HL-60/S4 treated with phorbol 12-myristate 13-acetate at 8.2 ng/mL for 4 days and 3 days (cell line): ENCODE measurements at regions not wholly inside any gene's neighbourhood (a gene's known extent, or its start where the extent isn't known, plus 50 kb on each side); places are given as distances from the start of the nearest gene placed in this dataset.
"Not testable (repeated sequence)": the region's sequence is repeated elsewhere in the genome, so short reads cannot be mapped to it uniquely, and the experiment has no call there.

Experiments used
- in situ Hi-C: fragments of 300-500 bp; cut with MboI; formaldehyde crosslinking; loops from 2 replicates; pipeline ENCODE4 v1.15.0; 2022; ENCODE audit warnings: low sequenced_read_pairs

- in situ Hi-C loops = no loop called here
These were observed 139.8 kb upstream of the UBE2E3 start for GRCh38 chr2:180840641-180841040.

GRCh38 chr2:180829836-180830235 lies 150.6 kb upstream of the UBE2E3 start:
- in situ Hi-C loops = no loop called here

GRCh38 chr2:180829261-180829660 lies 151.1 kb upstream of the UBE2E3 start:
- in situ Hi-C loops = no loop called here

GRCh38 chr2:180828756-180829155 lies 151.6 kb upstream of the UBE2E3 start:
- in situ Hi-C loops = no loop called here

- in situ Hi-C loops = no loop called here
These were observed 156.8 kb upstream of the UBE2E3 start for GRCh38 chr2:180823546-180824141.

GRCh38 chr2:180819106-180819505 lies 161.3 kb upstream of the UBE2E3 start:
- in situ Hi-C loops = no loop called here

GRCh38 chr2:180818700-180819099 lies 161.7 kb upstream of the UBE2E3 start:
- in situ Hi-C loops = not testable (repeated sequence)

GRCh38 chr2:180799141-180799540 lies 181.3 kb upstream of the UBE2E3 start:
- in situ Hi-C loops = no loop called here

- in situ Hi-C loops = no loop called here
These were observed 189.5 kb upstream of the UBE2E3 start for GRCh38 chr2:180790891-180791290.

- in situ Hi-C loops = no loop called here
These were observed 193.1 kb upstream of the UBE2E3 start for GRCh38 chr2:180787330-180787729.

GRCh38 chr2:180781276-180781675 lies 199.1 kb upstream of the UBE2E3 start:
- in situ Hi-C loops = no loop called here

- in situ Hi-C loops = no loop called here
These were observed 202.1 kb upstream of the UBE2E3 start for GRCh38 chr2:180778291-180778690.

- in situ Hi-C loops = no loop called here
These were observed 203.5 kb upstream of the UBE2E3 start for GRCh38 chr2:180776921-180777320.

- in situ Hi-C loops = no loop called here
These were observed 204.7 kb upstream of the UBE2E3 start for GRCh38 chr2:180775711-180776110.

- in situ Hi-C loops = not testable (repeated sequence)
These were observed 215.1 kb upstream of the UBE2E3 start for GRCh38 chr2:180765316-180765715.

GRCh38 chr2:180763263-180763989 lies 217.0 kb upstream of the UBE2E3 start:
- in situ Hi-C loops = no loop called here

- in situ Hi-C loops = no loop called here
These were observed 219.2 kb upstream of the UBE2E3 start for GRCh38 chr2:180761224-180761623.

GRCh38 chr2:180759631-180760030 lies 220.8 kb upstream of the UBE2E3 start:
- in situ Hi-C loops = no loop called here

- in situ Hi-C loops = no loop called here
These were observed 226.3 kb upstream of the UBE2E3 start for GRCh38 chr2:180753809-180754761.

- in situ Hi-C loops = no loop called here
These were observed 229.0 kb upstream of the UBE2E3 start for GRCh38 chr2:180751306-180751920.

- in situ Hi-C loops = no loop called here
These were observed 232.7 kb upstream of the UBE2E3 start for GRCh38 chr2:180747728-180748127.
